ENCODE measurements at regions not wholly inside any gene's neighbourhood (a gene's known extent, or its start where the extent isn't known, plus 50 kb on each side); places are given as distances from the start of the nearest gene placed in this dataset.

DNA sequence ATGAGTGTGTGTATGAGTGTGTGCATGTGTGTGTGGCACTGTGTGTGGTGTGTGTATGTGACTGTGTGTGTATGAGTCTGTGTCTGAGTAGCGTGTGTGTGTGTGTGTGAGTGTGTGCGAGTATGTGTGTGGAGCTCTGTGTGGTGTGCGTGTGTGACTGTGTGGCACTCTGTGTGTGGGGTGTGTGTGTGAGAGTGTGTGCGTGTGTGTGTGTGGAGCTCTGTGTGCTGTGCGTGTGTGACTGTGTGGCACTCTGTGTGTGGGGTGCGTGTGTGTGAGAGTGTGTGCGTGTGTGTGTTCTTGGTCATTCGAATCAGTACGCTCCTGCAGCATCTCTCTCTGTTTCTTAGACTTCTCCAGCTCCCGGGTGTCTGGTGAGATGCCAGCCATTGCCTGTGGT lies 76.9 kb upstream of the TMEM132C start:
- Histone ChIP-seq H3K36me3 (ENCODE audit: control insufficient read depth in 4 of 4, insufficient read depth in 4 of 4, low read length in 4 of 4) (no peaks in the 10 kb centered on the region), H3K27ac (ENCODE audit: low read depth in 1 of 2, low read length in 1 of 2) (no peak overlapping the region), H3K9ac (ENCODE audit: insufficient read depth in 1 of 2, low read length in 2 of 2) (no peak overlapping the region), H3K4me1 (ENCODE audit: control insufficient read depth in 5 of 5, insufficient read depth in 5 of 5, low read length in 5 of 5) (no peaks in the 10 kb centered on the region), H3K4me3 (no peak overlapping the region), H3K27me3 (ENCODE audit: control insufficient read depth in 3 of 3, insufficient read depth in 3 of 3, low read length in 2 of 3) (peaks cover 0 to 6% (median 0%) of the 10 kb centered on the region in 3 donors), H3K9me3 (ENCODE audit: control insufficient read depth in 4 of 4, insufficient read depth in 3 of 4, low read length in 3 of 4) (peaks cover 0 to 12% (median 0%) of the 10 kb centered on the region in 4 donors)
- ATAC-seq (ENCODE audit: insufficient read depth, low FRiP score) (no peak), DNase-seq (no peak)
- TF ChIP-seq, protein P1, sequence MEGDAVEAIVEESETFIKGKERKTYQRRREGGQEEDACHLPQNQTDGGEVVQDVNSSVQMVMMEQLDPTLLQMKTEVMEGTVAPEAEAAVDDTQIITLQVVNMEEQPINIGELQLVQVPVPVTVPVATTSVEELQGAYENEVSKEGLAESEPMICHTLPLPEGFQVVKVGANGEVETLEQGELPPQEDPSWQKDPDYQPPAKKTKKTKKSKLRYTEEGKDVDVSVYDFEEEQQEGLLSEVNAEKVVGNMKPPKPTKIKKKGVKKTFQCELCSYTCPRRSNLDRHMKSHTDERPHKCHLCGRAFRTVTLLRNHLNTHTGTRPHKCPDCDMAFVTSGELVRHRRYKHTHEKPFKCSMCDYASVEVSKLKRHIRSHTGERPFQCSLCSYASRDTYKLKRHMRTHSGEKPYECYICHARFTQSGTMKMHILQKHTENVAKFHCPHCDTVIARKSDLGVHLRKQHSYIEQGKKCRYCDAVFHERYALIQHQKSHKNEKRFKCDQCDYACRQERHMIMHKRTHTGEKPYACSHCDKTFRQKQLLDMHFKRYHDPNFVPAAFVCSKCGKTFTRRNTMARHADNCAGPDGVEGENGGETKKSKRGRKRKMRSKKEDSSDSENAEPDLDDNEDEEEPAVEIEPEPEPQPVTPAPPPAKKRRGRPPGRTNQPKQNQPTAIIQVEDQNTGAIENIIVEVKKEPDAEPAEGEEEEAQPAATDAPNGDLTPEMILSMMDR (IDR thresholded peaks at IDR 0.05; ENCODE audit: control extremely low read depth, extremely low read depth), result no peak
- 83 to 92% methylated on average over 10 of the region's 10 CpGs for WGBS, 2 donors

DNA sequence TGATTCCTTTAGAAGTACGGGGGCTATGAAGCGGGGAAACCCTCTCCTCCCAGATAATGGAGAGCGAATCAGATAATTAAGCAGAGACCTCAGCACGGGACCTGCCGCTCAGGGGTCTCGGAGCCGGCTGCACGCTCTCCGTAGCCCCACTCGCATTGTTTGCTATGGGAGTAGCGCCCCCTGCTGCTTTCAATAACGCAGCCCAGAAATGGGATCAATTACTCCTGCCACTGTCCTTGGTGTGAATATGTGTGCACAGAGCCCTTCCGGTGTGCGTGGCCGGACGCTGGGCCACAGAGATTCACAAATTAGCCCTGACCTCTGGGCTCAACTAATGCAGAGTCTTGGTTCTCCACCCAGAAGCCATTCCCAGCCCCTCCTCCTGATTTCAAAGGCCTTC lies 76.4 kb upstream of the TMEM132C start:
- H3K4me1 ChIP-seq (ENCODE audit: control insufficient read depth in 5 of 5, insufficient read depth in 5 of 5, low read length in 5 of 5), result no peaks in the 10 kb centered on the region
- H3K36me3 ChIP-seq (ENCODE audit: control insufficient read depth in 4 of 4, insufficient read depth in 4 of 4, low read length in 4 of 4), result no peaks in the 10 kb centered on the region
- H3K9ac ChIP-seq (ENCODE audit: insufficient read depth in 1 of 2, low read length in 2 of 2), result no peak overlapping the region
- H3K27ac ChIP-seq (ENCODE audit: low read depth in 1 of 2, low read length in 1 of 2), result no peak overlapping the region
- H3K4me3 ChIP-seq, result no peak overlapping the region
- H3K9me3 ChIP-seq (ENCODE audit: control insufficient read depth in 4 of 4, insufficient read depth in 3 of 4, low read length in 3 of 4), result peaks cover 0 to 12% (median 0%) of the 10 kb centered on the region in 4 donors
- ATAC-seq (ENCODE audit: insufficient read depth, low FRiP score), result no peak
- TF ChIP-seq, protein P1 (IDR thresholded peaks at IDR 0.05; ENCODE audit: control extremely low read depth, extremely low read depth), result no peak
- DNase-seq, result peak in 1 of 3 donors; percentile 1
- 12 to 15% methylated on average over 16 of the region's 16 CpGs for WGBS, 2 donors
- H3K27me3 ChIP-seq (ENCODE audit: control insufficient read depth in 3 of 3, insufficient read depth in 3 of 3, low read length in 2 of 3), result peaks cover 0 to 6% (median 0%) of the 10 kb centered on the region in 3 donors

DNA sequence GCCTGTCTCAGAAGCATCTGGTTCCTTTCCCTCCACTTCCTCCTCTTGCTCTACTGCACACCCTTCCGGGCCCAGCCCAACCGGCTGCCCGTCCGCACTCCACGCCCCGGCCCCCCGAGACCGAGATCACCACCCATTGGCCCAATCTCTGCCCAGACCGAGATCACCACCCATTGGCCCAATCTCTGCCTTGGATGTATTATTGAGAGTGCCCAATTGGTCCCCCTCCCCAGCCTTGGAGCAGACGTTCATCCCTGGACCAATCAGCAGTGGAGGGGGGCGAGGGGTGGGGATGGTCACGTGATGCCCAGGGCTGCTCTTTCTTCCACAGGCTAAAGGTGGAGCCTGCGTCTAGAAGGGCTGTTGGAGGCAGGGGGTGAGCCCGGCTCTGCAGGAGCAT lies 75.6 kb upstream of the TMEM132C start:
- 77 to 82% methylated on average over 14 of the region's 14 CpGs for WGBS, 2 donors
- Histone ChIP-seq H3K4me1 (ENCODE audit: control insufficient read depth in 5 of 5, insufficient read depth in 5 of 5, low read length in 5 of 5) (no peaks in the 10 kb centered on the region), H3K4me3 (no peak overlapping the region), H3K27ac (ENCODE audit: low read depth in 1 of 2, low read length in 1 of 2) (no peak overlapping the region), H3K36me3 (ENCODE audit: control insufficient read depth in 4 of 4, insufficient read depth in 4 of 4, low read length in 4 of 4) (no peaks in the 10 kb centered on the region), H3K9me3 (ENCODE audit: control insufficient read depth in 4 of 4, insufficient read depth in 3 of 4, low read length in 3 of 4) (peaks cover 0 to 12% (median 0%) of the 10 kb centered on the region in 4 donors), H3K9ac (ENCODE audit: insufficient read depth in 1 of 2, low read length in 2 of 2) (no peak overlapping the region), H3K27me3 (ENCODE audit: control insufficient read depth in 3 of 3, insufficient read depth in 3 of 3, low read length in 2 of 3) (peaks cover 0 to 6% (median 0%) of the 10 kb centered on the region in 3 donors)
- TF ChIP-seq, protein P1 (IDR thresholded peaks at IDR 0.05; ENCODE audit: control extremely low read depth, extremely low read depth), result no peak
- no peak for DNase-seq
- ATAC-seq (ENCODE audit: insufficient read depth, low FRiP score), result no peak

DNA sequence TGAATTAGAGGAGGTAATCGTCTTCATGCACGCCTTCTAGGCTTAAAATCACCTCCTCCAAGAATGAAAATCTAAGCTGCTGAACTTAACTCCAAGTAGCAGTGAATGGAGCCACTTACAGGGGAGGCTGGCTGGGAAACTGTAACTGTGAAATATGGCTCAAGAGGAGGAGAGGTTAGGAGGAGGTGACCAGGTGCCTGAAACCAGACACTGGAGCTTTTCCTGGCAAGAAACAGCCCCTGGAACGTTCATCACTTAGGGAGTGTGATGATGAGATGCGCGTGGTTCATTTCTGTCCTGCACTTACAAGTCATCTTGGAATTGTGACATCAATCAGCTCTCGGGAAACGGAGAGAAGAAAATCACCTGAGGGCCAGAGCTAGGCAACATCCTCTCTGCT lies 62.3 kb upstream of the TMEM132C start:
- no peak overlapping the region for H3K27ac ChIP-seq (ENCODE audit: low read depth in 1 of 2, low read length in 1 of 2)
- TF ChIP-seq, protein P1 (IDR thresholded peaks at IDR 0.05; ENCODE audit: control extremely low read depth, extremely low read depth), result no peak
- 73 to 86% methylated on average over 7 of the region's 7 CpGs for WGBS, 2 donors
- no peak for ATAC-seq (ENCODE audit: insufficient read depth, low FRiP score)
- no peaks in the 10 kb centered on the region for H3K36me3 ChIP-seq (ENCODE audit: control insufficient read depth in 4 of 4, insufficient read depth in 4 of 4, low read length in 4 of 4)
- no peak overlapping the region for H3K4me3 ChIP-seq
- H3K4me1 ChIP-seq (ENCODE audit: control insufficient read depth in 5 of 5, insufficient read depth in 5 of 5, low read length in 5 of 5), result no peaks in the 10 kb centered on the region
- H3K9ac ChIP-seq (ENCODE audit: insufficient read depth in 1 of 2, low read length in 2 of 2), result no peak overlapping the region
- peaks cover 0 to 25% (median 0%) of the 10 kb centered on the region in 4 donors for H3K9me3 ChIP-seq (ENCODE audit: control insufficient read depth in 4 of 4, insufficient read depth in 3 of 4, low read length in 3 of 4)
- H3K27me3 ChIP-seq (ENCODE audit: control insufficient read depth in 3 of 3, insufficient read depth in 3 of 3, low read length in 2 of 3), result no peaks in the 10 kb centered on the region
- no peak for DNase-seq
